Head of caudate nucleus (tissue), 42 donors: ENCODE measurements at regions not wholly inside any gene's neighbourhood (a gene's known extent, or its start where the extent isn't known, plus 50 kb on each side); places are given as distances from the start of the nearest gene placed in this dataset.
"Not testable (repeated sequence)": the region's sequence is repeated elsewhere in the genome, so short reads cannot be mapped to it uniquely, and the experiment has no call there.

Experiments
- DNase-seq, 42 donors: peaks; one replicate each; pipeline versions ENCODE4 v3.0.0 to v3.0.0-alpha.2; 2020 to 2021; ENCODE audit warnings: mixed read lengths in 7 of 42
- intact Hi-C: fragments of 100-400 bp; cut with DNase I; formaldehyde crosslinking; loops from one replicate; pipeline ENCODE4 v1.15.0; 2022

- intact Hi-C loops = no loop called here
- DNase-seq = no peak
These were observed 344.2 kb upstream of the ADARB2 start for GRCh38 chr10:2081501-2081900.

DNA sequence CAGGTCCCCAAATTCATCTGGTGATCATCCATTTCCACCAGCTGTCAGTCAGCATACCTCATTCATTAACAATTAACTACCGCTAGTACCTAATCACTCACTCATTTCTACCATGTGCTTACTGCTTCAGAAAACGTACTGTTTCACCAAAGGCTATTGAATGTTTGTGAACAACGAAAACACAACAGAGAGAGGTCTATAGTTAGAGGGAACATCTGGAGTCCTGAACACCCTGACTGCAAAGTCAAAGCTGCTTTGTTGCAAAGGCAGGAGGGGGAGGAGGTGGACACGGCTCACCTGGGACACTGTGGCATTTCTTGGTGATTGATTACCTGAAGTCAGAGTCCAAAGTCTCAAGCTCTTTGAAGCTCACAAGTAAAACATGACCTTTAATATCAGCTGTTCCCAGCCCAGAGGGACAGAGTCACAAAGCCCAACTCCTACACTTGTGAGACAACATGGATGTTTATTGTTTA, 342.3 kb upstream of the ADARB2 start:
- intact Hi-C loops = no loop called here
- no peak for DNase-seq

DNA sequence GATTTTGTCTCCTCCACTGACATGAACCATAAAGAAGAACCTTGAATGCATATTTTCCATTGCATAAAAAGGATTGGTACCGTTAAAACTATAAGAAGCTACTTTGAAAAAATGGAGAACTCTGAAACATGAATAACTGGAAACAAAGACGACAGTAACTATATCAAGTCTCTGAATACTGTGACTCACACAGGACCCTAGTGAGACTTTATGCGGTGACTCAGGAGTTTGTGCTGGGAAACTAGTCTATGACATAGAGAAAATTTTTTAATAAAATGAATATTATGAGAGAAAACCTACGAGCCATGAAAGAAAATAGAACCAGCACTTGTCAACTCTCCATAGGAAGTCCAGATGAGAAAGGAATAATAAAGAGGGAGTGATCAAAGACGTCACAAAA, 339.9 kb upstream of the ADARB2 start:
- intact Hi-C loops = no loop called here
- DNase-seq = no peak

DNA sequence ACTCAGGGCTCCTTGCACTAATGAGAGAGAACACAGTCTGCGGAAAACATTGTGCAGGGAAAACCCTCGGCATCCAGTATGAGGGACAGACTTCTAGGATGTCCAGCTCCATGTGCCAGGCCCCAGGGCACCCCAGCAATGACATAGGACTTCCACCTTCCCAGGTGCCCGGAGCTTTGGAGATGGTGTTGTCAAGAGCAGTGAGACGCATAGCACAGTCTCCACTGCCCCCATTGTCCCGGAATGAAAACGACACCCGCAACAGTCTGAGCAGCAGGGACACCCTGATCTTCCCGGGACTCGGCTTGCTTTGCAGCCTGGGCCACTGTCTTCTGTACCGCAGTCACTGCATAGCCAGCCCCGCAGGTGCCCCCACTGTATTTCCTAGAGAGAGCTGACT, 339.2 kb upstream of the ADARB2 start:
- no peak for DNase-seq
- intact Hi-C loops = no loop called here

DNA sequence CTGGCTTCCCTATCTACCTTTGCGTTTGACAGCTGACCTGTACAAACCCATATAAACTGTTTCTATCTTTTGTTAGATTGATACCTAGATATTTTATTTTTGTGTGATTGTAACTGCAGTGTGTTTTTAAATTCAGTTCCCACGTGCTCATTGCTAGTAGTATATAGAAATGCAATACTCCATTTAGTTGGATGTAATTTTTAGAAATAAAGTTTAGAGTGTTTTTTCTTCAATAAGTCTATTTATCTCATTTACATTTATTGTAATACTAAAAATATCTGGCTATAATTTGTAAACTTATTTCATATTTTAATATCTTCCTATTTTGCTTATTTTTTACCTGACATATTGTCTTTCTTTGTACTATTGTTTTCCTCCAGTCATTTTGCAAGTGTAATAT, 329.7 kb upstream of the ADARB2 start:
- intact Hi-C loops = no loop called here

GRCh38 chr10:2054728-2055127, 317.4 kb upstream of the ADARB2 start:
- intact Hi-C loops = no loop called here
- no peak for DNase-seq

More for the DNA sequence above, 329.7 kb upstream of the ADARB2 start:
- no peak for DNase-seq

DNA sequence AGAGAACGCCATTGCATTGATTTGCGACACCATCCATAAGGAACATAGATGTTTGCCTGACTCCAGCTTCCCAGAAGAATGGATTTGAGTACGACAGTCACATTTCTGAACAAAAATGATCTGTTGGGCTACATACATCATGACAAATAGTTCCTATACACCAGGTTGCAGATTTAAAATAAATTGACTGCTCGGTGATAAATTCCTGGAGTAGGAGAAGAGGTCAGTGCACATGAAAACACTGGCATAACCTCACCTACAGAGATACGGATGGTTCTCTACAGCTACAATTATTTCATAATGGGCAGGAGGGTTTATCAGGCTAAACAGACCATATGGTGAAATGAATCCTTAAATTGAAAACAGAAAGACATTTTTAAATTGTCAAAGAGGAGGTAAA, 316.5 kb upstream of the ADARB2 start:
- intact Hi-C loops = no loop called here
- no peak for DNase-seq

DNA sequence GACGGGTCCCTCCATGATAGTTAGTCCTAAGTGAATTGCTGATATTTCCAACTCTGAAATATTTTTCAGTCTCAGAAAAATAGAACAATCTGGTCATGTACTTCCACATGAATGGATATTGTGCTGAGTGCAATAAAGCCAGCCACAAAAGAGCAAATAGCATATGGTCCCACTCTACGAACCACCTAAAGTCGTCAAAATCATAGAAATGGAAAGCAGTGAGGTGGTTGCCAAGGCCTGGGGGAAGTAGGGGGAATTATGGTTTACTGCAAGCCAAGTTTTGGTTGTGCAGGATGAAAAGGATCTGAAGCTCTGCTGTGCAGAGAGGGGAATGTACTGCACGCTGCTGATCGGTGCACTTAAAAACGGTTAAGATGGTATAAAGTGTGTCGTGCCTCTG, 313.8 kb upstream of the ADARB2 start:
- intact Hi-C loops = no loop called here

DNA sequence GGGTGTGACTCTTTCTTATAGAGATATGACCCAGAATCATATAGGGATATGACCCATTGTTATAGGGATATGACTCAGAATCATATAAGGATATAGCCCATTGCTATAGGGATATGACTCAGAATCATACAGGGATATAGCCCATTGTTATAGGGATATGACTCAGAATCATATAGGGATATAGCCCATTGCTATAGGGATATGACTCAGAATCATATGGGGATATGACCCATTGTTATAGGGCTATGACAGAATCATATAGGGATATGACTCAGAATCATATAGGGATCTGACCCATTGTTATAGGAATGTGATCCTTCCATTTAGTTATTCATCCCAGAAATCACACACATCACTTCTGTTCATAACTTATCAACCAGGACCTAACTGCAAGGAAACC, 312.2 kb upstream of the ADARB2 start:
- DNase-seq = no peak
- intact Hi-C loops = no loop called here

More for the DNA sequence above, 313.8 kb upstream of the ADARB2 start:
- no peak for DNase-seq

- DNase-seq = no peak
- intact Hi-C loops = no loop called here
These were observed 311.1 kb upstream of the ADARB2 start for GRCh38 chr10:2048337-2048973.

DNA sequence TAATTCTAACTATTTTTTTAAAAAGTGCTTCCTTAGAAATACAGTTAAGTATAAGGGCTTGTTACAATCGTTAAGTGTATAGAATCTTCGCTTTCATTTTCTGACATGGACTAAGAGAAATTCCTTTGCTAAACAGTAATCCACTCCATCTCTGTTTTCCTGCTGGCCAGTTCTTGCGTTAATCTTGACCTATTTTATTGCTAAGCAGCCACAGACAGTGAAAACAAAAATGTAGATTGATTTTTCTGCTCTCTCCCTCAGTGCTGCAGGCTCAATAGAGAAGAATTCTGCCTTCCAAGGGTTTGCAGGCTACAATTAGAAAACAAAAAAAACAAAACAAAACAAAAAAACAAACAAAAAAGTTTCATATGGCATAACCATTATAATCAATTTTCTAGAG, 310.4 kb upstream of the ADARB2 start:
- intact Hi-C loops = no loop called here
- no peak for DNase-seq

DNA sequence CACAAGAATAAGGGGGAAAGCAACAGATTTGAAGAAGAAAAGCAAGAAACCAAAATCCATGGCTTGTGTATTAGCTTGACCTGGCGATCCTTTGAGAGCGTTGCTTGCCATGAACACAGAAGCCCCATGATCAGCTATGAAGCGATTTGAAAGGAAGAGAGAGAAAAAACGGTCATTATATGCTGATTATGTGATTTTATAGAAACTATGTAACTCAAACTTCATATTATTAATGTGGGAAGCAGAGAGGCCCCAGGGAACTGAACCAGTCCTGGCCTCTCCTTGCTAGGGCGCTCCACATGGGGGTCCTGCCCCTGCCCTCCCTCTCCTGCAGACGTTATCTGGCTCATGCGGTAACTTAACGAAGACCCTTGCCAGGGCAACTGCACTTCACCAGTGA, 306.1 kb upstream of the ADARB2 start:
- DNase-seq = no peak
- intact Hi-C loops = no loop called here

GRCh38 chr10:2038036-2038435, 300.7 kb upstream of the ADARB2 start:
- intact Hi-C loops = no loop called here
- no peak for DNase-seq

DNA sequence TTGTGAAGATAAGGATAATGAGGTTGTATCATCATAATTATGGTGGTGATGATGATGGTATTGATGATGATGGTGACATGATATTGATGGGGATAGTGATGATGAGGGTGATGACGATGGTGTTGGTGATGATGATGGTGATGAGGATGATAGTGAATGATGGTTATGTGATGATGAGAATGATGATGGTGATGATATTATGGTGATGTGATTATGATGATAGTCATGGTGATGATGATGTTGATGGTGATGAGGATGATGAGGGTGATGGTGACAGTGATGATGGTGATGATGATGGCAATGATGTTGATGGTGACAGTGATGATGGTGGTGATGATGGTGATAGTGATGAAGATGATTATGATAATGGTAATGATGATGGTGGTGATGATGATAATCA, 299.9 kb upstream of the ADARB2 start:
- DNase-seq = no peak
- intact Hi-C loops = no loop called here

DNA sequence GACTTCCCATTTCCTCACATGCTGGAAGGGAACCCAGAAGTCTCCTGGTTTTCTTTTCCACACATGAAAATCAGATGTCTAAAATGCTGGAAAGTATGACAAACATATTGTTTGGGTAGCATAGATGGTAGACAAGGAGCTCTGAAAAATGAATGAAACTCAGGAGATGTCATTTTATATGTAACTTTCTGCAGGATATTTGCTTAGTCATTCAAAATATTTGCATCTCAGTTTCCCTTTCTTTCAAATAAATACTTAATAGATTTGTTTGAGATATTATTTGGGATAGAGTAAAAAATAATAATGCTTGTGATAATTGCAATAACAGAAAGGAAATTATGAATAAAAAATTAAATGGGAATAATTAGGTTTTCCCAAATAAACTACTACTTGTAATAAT, 298.9 kb upstream of the ADARB2 start:
- intact Hi-C loops = no loop called here
- no peak for DNase-seq

DNA sequence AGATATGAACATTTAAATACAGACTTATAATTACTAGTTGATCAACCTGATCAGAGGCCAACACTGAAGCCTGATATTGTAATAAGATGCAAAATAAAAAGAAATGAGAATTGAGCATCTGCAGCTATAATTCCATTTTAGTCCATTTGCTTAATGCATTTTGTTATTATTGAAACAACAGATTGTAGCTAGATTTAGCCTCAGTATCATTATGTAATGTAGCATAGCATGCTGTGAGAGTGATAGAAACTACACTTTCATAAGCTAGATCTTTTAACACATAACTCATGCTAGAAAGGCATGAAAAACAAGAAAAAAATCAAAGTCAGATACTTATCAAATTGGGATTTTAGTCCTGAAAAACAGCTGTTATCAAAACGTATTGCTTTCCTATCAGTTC, 292.7 kb upstream of the ADARB2 start:
- intact Hi-C loops = no loop called here
- DNase-seq = no peak

DNA sequence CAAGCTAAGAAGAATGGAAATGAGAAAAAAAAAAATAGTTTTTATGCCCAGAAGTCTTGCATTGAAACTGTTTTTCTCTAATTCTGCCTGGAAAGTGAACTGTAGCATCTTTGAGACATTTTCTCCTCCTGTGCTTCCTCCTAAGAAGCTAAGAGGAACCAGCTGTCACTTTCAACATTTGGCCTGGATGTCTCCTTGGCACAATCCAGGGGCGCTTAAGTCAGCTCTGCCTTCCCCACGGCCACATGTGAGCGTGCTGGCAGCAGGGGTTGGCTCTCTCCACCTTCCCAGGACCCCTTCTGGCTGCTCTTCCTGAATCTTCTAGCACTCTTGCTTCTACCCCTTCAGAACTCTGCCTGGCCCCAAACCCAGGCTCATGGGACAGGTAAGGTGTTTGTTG, 289.6 kb upstream of the ADARB2 start:
- intact Hi-C loops = no loop called here
- DNase-seq = no peak

- intact Hi-C loops, DNase-seq: not testable (repeated sequence)
These were observed 287.4 kb upstream of the ADARB2 start for GRCh38 chr10:2024750-2025149.

- no peak for DNase-seq
These were observed 286.4 kb upstream of the ADARB2 start for GRCh38 chr10:2023687-2024086.

DNA sequence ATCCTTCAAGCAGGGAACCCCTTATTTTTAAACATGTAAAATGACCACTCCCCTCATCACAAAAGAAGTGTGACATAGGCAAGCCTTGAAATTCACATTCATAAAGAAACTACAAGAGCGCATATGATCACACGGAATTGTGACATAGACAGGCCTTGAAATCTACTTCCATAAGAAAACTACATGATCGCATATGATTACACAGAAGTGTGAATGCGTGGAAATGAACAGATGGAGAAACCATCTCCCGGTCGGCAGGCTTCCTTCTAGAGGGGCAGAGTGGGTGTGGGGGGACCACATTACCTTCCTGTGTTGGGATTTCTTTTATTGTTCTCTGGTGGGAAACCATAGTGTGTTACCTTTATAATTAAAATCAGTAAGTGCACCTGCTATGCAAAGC, 285.1 kb upstream of the ADARB2 start:
- DNase-seq = no peak
- intact Hi-C loops = no loop called here

More at GRCh38 chr10:2023687-2024086, 286.4 kb upstream of the ADARB2 start:
- intact Hi-C loops = no loop called here

DNA sequence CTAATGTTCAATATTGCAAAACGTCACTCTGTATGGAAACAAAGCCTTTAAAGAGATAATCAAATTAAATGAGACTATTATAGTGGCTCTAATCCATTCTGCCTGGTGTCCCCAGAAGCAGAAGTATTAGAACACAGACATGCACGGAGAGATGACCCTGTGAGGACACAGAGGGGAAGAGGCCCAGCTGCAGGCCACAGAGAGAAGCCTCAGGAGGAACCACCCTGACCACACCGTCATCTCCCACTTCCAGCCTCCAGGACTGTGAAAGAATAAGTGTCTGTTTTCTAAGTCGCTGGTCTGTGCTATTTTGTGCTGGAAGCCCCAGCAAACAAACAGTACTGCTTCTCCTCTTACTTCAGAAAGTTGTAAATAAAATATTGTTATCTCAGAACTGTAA, 283.5 kb upstream of the ADARB2 start:
- intact Hi-C loops = no loop called here
- DNase-seq = no peak

DNA sequence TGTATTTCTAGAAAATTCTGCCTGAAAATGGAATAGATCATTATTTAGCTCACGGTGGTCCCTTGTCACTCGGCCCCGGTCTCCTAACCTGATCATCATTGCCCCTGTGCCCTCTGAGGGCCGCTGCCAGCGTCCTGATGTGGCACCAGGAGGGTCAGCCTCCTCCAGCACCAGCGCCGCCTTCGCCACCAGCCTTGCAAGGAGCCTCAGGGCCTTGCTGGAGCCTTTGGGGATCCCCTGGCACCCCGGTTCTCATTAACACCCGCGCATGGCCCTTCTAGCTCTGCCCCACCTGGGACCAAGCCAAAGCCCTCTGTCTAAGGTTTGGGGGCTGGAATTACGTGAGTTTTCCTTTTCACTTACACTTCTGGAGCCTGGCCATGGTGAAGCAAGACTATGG, 282.5 kb upstream of the ADARB2 start:
- intact Hi-C loops = no loop called here
- DNase-seq = no peak
